ENCODE measurements at regions not wholly inside any gene's neighbourhood (a gene's known extent, or its start where the extent isn't known, plus 50 kb on each side); places are given as distances from the start of the nearest gene placed in this dataset.

GRCh38 chr1:65704318-65704717 lies 88.4 kb upstream of the PDE4B start:
- no peaks in the 10 kb centered on the region for H3K27me3 ChIP-seq
- TF ChIP-seq CTCF (IDR thresholded peaks at IDR 0.05) (no peak), POLR2AphosphoS5 (IDR thresholded peaks at IDR 0.05) (no peak), EP300 (IDR thresholded peaks at IDR 0.05) (no peak), POLR2A (IDR thresholded peaks at IDR 0.05) (no peak)
- WGBS, 2 donors, result 80 to 88% methylated on average over 2 of the region's 2 CpGs
- no peaks in the 10 kb centered on the region for H3K4me1 ChIP-seq
- no peaks in the 10 kb centered on the region for H3K36me3 ChIP-seq
- DNase-seq, result no peak
- H3K27ac ChIP-seq, result no peak overlapping the region
- intact Hi-C loops (cut with DNase I), result no loop called here
- H3K9me3 ChIP-seq, result no peaks in the 10 kb centered on the region
- H3K4me3 ChIP-seq, result no peak overlapping the region

- no peaks in the 10 kb centered on the region for H3K27me3 ChIP-seq
- no peaks in the 10 kb centered on the region for H3K9me3 ChIP-seq
- TF ChIP-seq CTCF (IDR thresholded peaks at IDR 0.05), result no peak
- TF ChIP-seq EP300 (IDR thresholded peaks at IDR 0.05), result no peak
- no peak for TF ChIP-seq POLR2AphosphoS5 (IDR thresholded peaks at IDR 0.05)
- TF ChIP-seq POLR2A (IDR thresholded peaks at IDR 0.05), result no peak
- no peak overlapping the region for H3K27ac ChIP-seq
- H3K4me1 ChIP-seq, result no peaks in the 10 kb centered on the region
- no peak overlapping the region for H3K4me3 ChIP-seq
- no peak for DNase-seq
- 84 to 91% methylated on average over 3 of the region's 3 CpGs for WGBS, 2 donors
- intact Hi-C loops (cut with DNase I), result no loop called here
- H3K36me3 ChIP-seq, result no peaks in the 10 kb centered on the region
These were observed 74.8 kb upstream of the PDE4B start for GRCh38 chr1:65717815-65718454.

- no peak for DNase-seq
- no peak overlapping the region for H3K27ac ChIP-seq
- H3K36me3 ChIP-seq, result no peaks in the 10 kb centered on the region
- H3K9me3 ChIP-seq, result no peaks in the 10 kb centered on the region
- TF ChIP-seq EP300 (IDR thresholded peaks at IDR 0.05) (no peak), POLR2AphosphoS5 (IDR thresholded peaks at IDR 0.05) (no peak), POLR2A (IDR thresholded peaks at IDR 0.05) (no peak), CTCF (IDR thresholded peaks at IDR 0.05) (no peak)
- no peak overlapping the region for H3K4me3 ChIP-seq
- no peaks in the 10 kb centered on the region for H3K27me3 ChIP-seq
- WGBS, 2 donors, result 90 to 94% methylated on average over 5 of the region's 5 CpGs
- no peaks in the 10 kb centered on the region for H3K4me1 ChIP-seq
- intact Hi-C loops (cut with DNase I), result no loop called here
These were observed 73.3 kb upstream of the PDE4B start for GRCh38 chr1:65719391-65719790.

- Histone ChIP-seq H3K9me3 (no peaks in the 10 kb centered on the region), H3K27me3 (no peaks in the 10 kb centered on the region), H3K36me3 (no peaks in the 10 kb centered on the region), H3K4me1 (no peaks in the 10 kb centered on the region), H3K4me3 (no peak overlapping the region), H3K27ac (no peak overlapping the region)
- DNase-seq, result no peak
- no peak for TF ChIP-seq EP300 (IDR thresholded peaks at IDR 0.05)
- no peak for TF ChIP-seq POLR2AphosphoS5 (IDR thresholded peaks at IDR 0.05)
- no peak for TF ChIP-seq POLR2A (IDR thresholded peaks at IDR 0.05)
- no peak for TF ChIP-seq CTCF (IDR thresholded peaks at IDR 0.05)
- WGBS, 2 donors, result 88 to 94% methylated on average over 5 of the region's 5 CpGs
- intact Hi-C loops (cut with DNase I), result no loop called here
These were observed 70.2 kb upstream of the PDE4B start for GRCh38 chr1:65722461-65722860.

GRCh38 chr1:65724151-65724550 lies 68.5 kb upstream of the PDE4B start:
- TF ChIP-seq CTCF (IDR thresholded peaks at IDR 0.05) (no peak), EP300 (IDR thresholded peaks at IDR 0.05) (no peak), POLR2A (IDR thresholded peaks at IDR 0.05) (no peak), POLR2AphosphoS5 (IDR thresholded peaks at IDR 0.05) (no peak)
- Histone ChIP-seq H3K4me1 (no peaks in the 10 kb centered on the region), H3K27ac (no peak overlapping the region), H3K36me3 (no peaks in the 10 kb centered on the region), H3K9me3 (no peaks in the 10 kb centered on the region), H3K27me3 (no peaks in the 10 kb centered on the region), H3K4me3 (no peak overlapping the region)
- intact Hi-C loops (cut with DNase I), result no loop called here
- no peak for DNase-seq

Data from sigmoid colon (tissue), 6 donors.